Peyer's patch (tissue), 4 donors: ENCODE measurements at regions not wholly inside any gene's neighbourhood (a gene's known extent, or its start where the extent isn't known, plus 50 kb on each side); places are given as distances from the start of the nearest gene placed in this dataset.

ENCODE experiments used
- DNase-seq, 3 donors: peaks; one replicate each; pipeline ENCODE4 v3.0.0-alpha.2; 2017 to 2019
- H3K27ac ChIP-seq, 4 donors: fragments of 200-600 bp; sonication (generic); one replicate each; pipeline ENCODE4 v1.5.1; 2016 to 2019
- H3K27me3 ChIP-seq, 2 donors: fragments of 200-600 bp; sonication (generic); one replicate each; pipeline ENCODE4 v1.5.1; 2019
- H3K36me3 ChIP-seq, 3 donors: fragments of 200-600 bp; sonication (generic); one replicate each; pipeline ENCODE4 v1.5.1; 2016 to 2019
- H3K4me1 ChIP-seq, 4 donors: fragments of 200-600 bp; sonication (generic); one replicate each; pipeline ENCODE4 v1.5.1; 2016 to 2019
- H3K4me3 ChIP-seq, 4 donors: fragments of 200-600 bp; sonication (generic); 1 replicate in 3 of 4; 2 replicates in 1 of 4; pipeline ENCODE4 v1.5.1; 2016 to 2019; ENCODE audit warnings: mild to moderate bottlenecking in 1 of 4
- H3K9me3 ChIP-seq, 4 donors: fragments of 200-600 bp; sonication (generic); one replicate each; pipeline ENCODE4 v1.5.1; 2016 to 2019; ENCODE audit warnings: mild to moderate bottlenecking in 1 of 4
- CTCF ChIP-seq, 6 experiments: fragments of 450-650 bp in 4 of 6; fragments of 200-600 bp in 2 of 6; sonication (generic) in 1 of 6; IDR thresholded peaks; one replicate each; pipeline ENCODE4 v1.5.1; 2017 to 2019; ENCODE audit warnings: antibody characterized with exemption in 6 of 6, mild to moderate bottlenecking in 3 of 6, moderate library complexity in 1 of 6
- POLR2A ChIP-seq, 2 donors: fragments of 450-650 bp; IDR thresholded peaks; one replicate each; pipeline ENCODE4 v1.5.1; 2017; ENCODE audit warnings: antibody characterized with exemption in 2 of 2, mild to moderate bottlenecking in 2 of 2, moderate library complexity in 2 of 2

- DNase-seq, result no peak
- no peak overlapping the region for H3K27ac ChIP-seq
- H3K9me3 ChIP-seq, result no peaks in the 10 kb centered on the region
- H3K4me3 ChIP-seq, result no peak overlapping the region
- no peaks in the 10 kb centered on the region for H3K27me3 ChIP-seq
- H3K36me3 ChIP-seq, result no peaks in the 10 kb centered on the region
- TF ChIP-seq POLR2A (IDR thresholded peaks at IDR 0.05) (no peak), CTCF (IDR thresholded peaks at IDR 0.05) (no peak)
- H3K4me1 ChIP-seq, result no peaks in the 10 kb centered on the region
Measured at GRCh38 chr10:6964543-6964942, 384.5 kb upstream of the PRKCQ start.

GRCh38 chr10:6962576-6962975, 382.5 kb upstream of the PRKCQ start:
- DNase-seq, result no peak
- H3K36me3 ChIP-seq, result no peaks in the 10 kb centered on the region
- no peak overlapping the region for H3K4me3 ChIP-seq
- no peak overlapping the region for H3K27ac ChIP-seq
- H3K9me3 ChIP-seq, result no peaks in the 10 kb centered on the region
- no peaks in the 10 kb centered on the region for H3K27me3 ChIP-seq
- no peaks in the 10 kb centered on the region for H3K4me1 ChIP-seq
- TF ChIP-seq POLR2A (IDR thresholded peaks at IDR 0.05) (no peak), CTCF (IDR thresholded peaks at IDR 0.05) (no peak)

DNA sequence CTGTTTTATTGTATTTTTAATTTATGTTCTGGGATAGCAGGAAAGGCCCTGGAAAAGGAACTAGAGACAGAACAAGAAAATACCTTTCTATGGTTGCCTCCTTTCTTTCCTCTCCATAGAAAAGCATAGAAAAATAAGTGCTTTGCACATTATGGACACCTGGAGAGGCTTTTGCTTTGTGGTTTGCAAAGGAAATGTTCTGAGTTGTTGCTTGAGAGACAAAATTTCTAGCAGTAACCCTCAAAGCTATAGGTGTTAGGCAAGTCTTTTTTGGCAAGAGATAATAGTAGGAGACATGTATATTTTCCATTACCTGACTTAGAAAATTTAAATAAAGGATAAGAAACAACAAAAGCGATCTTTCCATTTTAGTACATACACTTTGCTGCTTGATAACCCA, 378.6 kb upstream of the PRKCQ start:
- DNase-seq, result no peak
- TF ChIP-seq CTCF (IDR thresholded peaks at IDR 0.05) (no peak), POLR2A (IDR thresholded peaks at IDR 0.05) (no peak)
- no peak overlapping the region for H3K27ac ChIP-seq
- H3K36me3 ChIP-seq, result no peaks in the 10 kb centered on the region
- H3K27me3 ChIP-seq, result no peaks in the 10 kb centered on the region
- no peaks in the 10 kb centered on the region for H3K4me1 ChIP-seq
- no peak overlapping the region for H3K4me3 ChIP-seq
- H3K9me3 ChIP-seq, result no peaks in the 10 kb centered on the region

DNA sequence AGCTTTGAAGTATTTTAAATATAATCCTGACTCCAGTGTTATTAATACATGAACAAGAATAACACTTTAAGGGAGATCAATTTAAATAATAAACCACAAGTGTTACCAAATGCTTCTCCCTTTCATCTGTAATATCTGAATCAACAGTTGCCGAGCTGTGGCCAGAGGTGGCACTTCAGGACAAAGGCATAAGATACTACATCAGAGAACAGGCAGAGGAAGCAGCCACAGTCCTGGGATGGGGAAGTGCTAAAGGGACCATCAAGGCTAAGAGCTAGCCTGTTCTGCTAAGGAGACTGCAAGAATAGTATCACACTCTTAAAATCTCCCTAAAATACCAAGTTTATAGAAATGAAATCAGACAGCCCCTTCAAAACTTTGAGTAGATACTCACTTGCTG, 378.2 kb upstream of the PRKCQ start:
- no peaks in the 10 kb centered on the region for H3K4me1 ChIP-seq

GRCh38 chr10:6957851-6958250, 377.8 kb upstream of the PRKCQ start:
- Histone ChIP-seq H3K27ac (no peak overlapping the region), H3K9me3 (no peaks in the 10 kb centered on the region), H3K4me1 (no peaks in the 10 kb centered on the region), H3K4me3 (no peak overlapping the region), H3K27me3 (no peaks in the 10 kb centered on the region), H3K36me3 (no peaks in the 10 kb centered on the region)
- no peak for DNase-seq
- TF ChIP-seq POLR2A (IDR thresholded peaks at IDR 0.05) (no peak), CTCF (IDR thresholded peaks at IDR 0.05) (no peak)

More for the DNA sequence above, 378.2 kb upstream of the PRKCQ start:
- Histone ChIP-seq H3K9me3 (no peaks in the 10 kb centered on the region), H3K36me3 (no peaks in the 10 kb centered on the region), H3K27ac (no peak overlapping the region), H3K27me3 (no peaks in the 10 kb centered on the region), H3K4me3 (no peak overlapping the region)
- no peak for TF ChIP-seq POLR2A (IDR thresholded peaks at IDR 0.05)
- TF ChIP-seq CTCF (IDR thresholded peaks at IDR 0.05), result no peak
- peak in 1 of 3 donors; percentile 20 for DNase-seq

DNA sequence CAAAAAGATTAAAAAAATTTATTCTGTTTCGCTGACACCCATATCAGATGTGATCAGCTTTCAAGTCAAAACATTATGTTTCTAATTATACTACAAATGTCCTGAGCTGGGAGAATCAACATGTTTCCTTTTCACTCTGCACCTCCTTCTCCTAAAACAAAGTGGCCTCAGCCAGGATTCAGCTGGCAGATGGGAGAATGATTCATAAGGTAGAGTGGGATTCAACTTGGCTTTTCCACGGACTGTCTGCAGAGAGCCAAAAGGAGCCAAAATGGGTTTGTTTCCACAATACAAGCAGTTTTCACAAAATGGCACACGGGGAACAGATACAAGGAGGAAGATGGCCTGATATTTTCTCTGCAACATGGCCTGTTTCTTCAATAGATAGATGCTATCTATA, 376.5 kb upstream of the PRKCQ start:
- TF ChIP-seq CTCF (IDR thresholded peaks at IDR 0.05) (no peak), POLR2A (IDR thresholded peaks at IDR 0.05) (no peak)
- H3K27ac ChIP-seq, result no peak overlapping the region

More for the DNA sequence above, 376.5 kb upstream of the PRKCQ start:
- H3K4me3 ChIP-seq, result no peak overlapping the region
- no peaks in the 10 kb centered on the region for H3K27me3 ChIP-seq
- H3K4me1 ChIP-seq, result no peaks in the 10 kb centered on the region
- H3K9me3 ChIP-seq, result no peaks in the 10 kb centered on the region
- DNase-seq, result no peak
- H3K36me3 ChIP-seq, result no peaks in the 10 kb centered on the region
